OCI-LY7 (cell line): ENCODE measurements at regions not wholly inside any gene's neighbourhood (a gene's known extent, or its start where the extent isn't known, plus 50 kb on each side); places are given as distances from the start of the nearest gene placed in this dataset.

Experiments
- BruUV-seq: library from RNA; stranded (reverse); fragments of 400-500 nt; replicated peaks from 2 replicates; lab custom pipeline; 2021; lab: Mats Ljungman, UMichigan
- CTCF ChIA-PET: fragments of 300-600 bp; sonication (Branson Sonifier 250); formaldehyde crosslinking; loops from one replicate; lab custom pipeline; 2022; ENCODE audit warnings: antibody characterized with exemption; ENCODE audit not compliant: unreplicated experiment; lab: Charles Lee
- POLR2A ChIA-PET: fragments of 300-600 bp; sonication (Branson Sonifier 250); formaldehyde crosslinking; loops from one replicate; lab custom pipeline; 2022; ENCODE audit warnings: antibody characterized with exemption; lab: Charles Lee
- DNase-seq: peaks from one replicate; pipeline ENCODE4 v3.0.0-alpha.2; 2015; ENCODE audit warnings: low spot score
- H2AFZ ChIP-seq: fragments of 200-600 bp; sonication (generic), shearing (Covaris generic); 2 replicates; pipeline ENCODE4 v1.6.1; 2014; ENCODE audit warnings: mild to moderate bottlenecking, antibody characterized with exemption, low read length, moderate library complexity
- H3K27ac ChIP-seq: fragments of 200-600 bp; sonication (generic); 2 replicates; pipeline ENCODE4 v1.5.1; 2014; ENCODE audit warnings: mixed run types, low read depth, mild to moderate bottlenecking, moderate library complexity, low read length, inconsistent platforms; ENCODE audit not compliant: poor library complexity, severe bottlenecking
- H3K36me3 ChIP-seq: fragments of 200-600 bp; sonication (generic); 2 replicates; pipeline ENCODE4 v1.6.1; 2014; ENCODE audit warnings: mild to moderate bottlenecking, antibody characterized with exemption, low read length, moderate library complexity, mixed read lengths; ENCODE audit not compliant: insufficient read depth
- H3K4me1 ChIP-seq: fragments of 200-600 bp; sonication (generic); 2 replicates; pipeline ENCODE4 v1.5.1; 2014; ENCODE audit warnings: mild to moderate bottlenecking, low read length; ENCODE audit not compliant: insufficient read depth, poor library complexity, severe bottlenecking
- H3K4me2 ChIP-seq: fragments of 200-600 bp; sonication (generic); 2 replicates; pipeline ENCODE4 v1.6.1; 2014; ENCODE audit warnings: mild to moderate bottlenecking, low read length
- H3K4me3 ChIP-seq: fragments of 200-600 bp; sonication (generic); 2 replicates; pipeline ENCODE4 v1.5.1; 2014; ENCODE audit warnings: mild to moderate bottlenecking, low read depth, low read length; ENCODE audit not compliant: poor library complexity, severe bottlenecking
- H3K79me2 ChIP-seq: fragments of 200-600 bp; sonication (generic); 2 replicates; pipeline ENCODE4 v1.6.1; 2016; ENCODE audit warnings: low read depth, mild to moderate bottlenecking, low read length, moderate library complexity, mixed read lengths; ENCODE audit not compliant: insufficient read depth
- H3K9me2 ChIP-seq: fragments of 200-600 bp; sonication (generic); 2 replicates; pipeline ENCODE4 v1.6.1; 2016; ENCODE audit warnings: mild to moderate bottlenecking, low read length, mixed read lengths; ENCODE audit not compliant: insufficient read depth
- H3K9me3 ChIP-seq: fragments of 200-600 bp; sonication (generic); 2 replicates; pipeline ENCODE4 v1.6.1; 2014; ENCODE audit warnings: mild to moderate bottlenecking, mixed run types, low read length, mixed read lengths
- H4K20me1 ChIP-seq: fragments of 200-600 bp; sonication (generic); 2 replicates; pipeline ENCODE4 v1.6.1; 2014; ENCODE audit warnings: mild to moderate bottlenecking, antibody characterized with exemption, low read length, moderate library complexity, mixed read lengths; ENCODE audit not compliant: insufficient read depth
- CTCF ChIP-seq: fragments of 200-600 bp; sonication (generic); conservative IDR thresholded peaks from 2 replicates; pipeline ENCODE4 v1.5.1; 2014; ENCODE audit warnings: mild to moderate bottlenecking, antibody characterized with exemption, low read length, moderate library complexity, mixed read lengths
- EZH2phosphoT487 ChIP-seq: fragments of 200-600 bp; sonication (generic); IDR thresholded peaks from 2 replicates; pipeline ENCODE4 v1.6.1; 2018; ENCODE audit warnings: low read depth, borderline replicate concordance, mild to moderate bottlenecking, mixed run types, antibody characterized with exemption, low read length, moderate library complexity, mixed read lengths
- intact Hi-C: fragments of 100-400 bp; cut with micrococcal nuclease; formaldehyde crosslinking; loops from one replicate; pipeline ENCODE4 v1.10.0; 2022; ENCODE audit not compliant: unreplicated experiment

- no peaks in the 10 kb centered on the region for H3K36me3 ChIP-seq
- intact Hi-C loops = no loop called here
- H3K9me3 ChIP-seq = no peaks in the 10 kb centered on the region
- no peak overlapping the region for H3K4me2 ChIP-seq
- no peak for TF ChIP-seq CTCF
- TF ChIP-seq EZH2phosphoT487 = no peak
- no peak for DNase-seq
- no peaks in the 10 kb centered on the region for H3K4me1 ChIP-seq
- H3K79me2 ChIP-seq = no peaks in the 10 kb centered on the region
- H3K27ac ChIP-seq = no peak overlapping the region
- H4K20me1 ChIP-seq = no peaks in the 10 kb centered on the region
- BruUV-seq = no TSS peak
- ChIA-PET POLR2A (no interaction called here), CTCF (no interaction called here)
- H2AFZ ChIP-seq = no peak overlapping the region
- H3K9me2 ChIP-seq = no peaks in the 10 kb centered on the region
- H3K4me3 ChIP-seq = no peak overlapping the region
These were observed 339.6 kb upstream of the KIF2A start for GRCh38 chr5:61966296-61966955.

GRCh38 chr5:61966997-61967396, 339.0 kb upstream of the KIF2A start:
- Histone ChIP-seq H2AFZ (no peak overlapping the region), H4K20me1 (no peaks in the 10 kb centered on the region), H3K9me2 (no peaks in the 10 kb centered on the region), H3K4me3 (no peak overlapping the region), H3K27ac (no peak overlapping the region), H3K9me3 (no peaks in the 10 kb centered on the region), H3K36me3 (no peaks in the 10 kb centered on the region), H3K79me2 (no peaks in the 10 kb centered on the region), H3K4me1 (no peaks in the 10 kb centered on the region), H3K4me2 (no peak overlapping the region)
- ChIA-PET POLR2A (no interaction called here), CTCF (no interaction called here)
- no peak for TF ChIP-seq EZH2phosphoT487
- TF ChIP-seq CTCF = no peak
- no peak for DNase-seq
- no TSS peak for BruUV-seq
- intact Hi-C loops = no loop called here

- Histone ChIP-seq H3K36me3 (no peaks in the 10 kb centered on the region), H3K79me2 (no peaks in the 10 kb centered on the region), H3K4me2 (no peak overlapping the region), H3K27ac (no peak overlapping the region), H2AFZ (no peak overlapping the region), H3K4me1 (no peaks in the 10 kb centered on the region), H3K9me3 (no peaks in the 10 kb centered on the region), H3K9me2 (no peaks in the 10 kb centered on the region), H3K4me3 (no peak overlapping the region), H4K20me1 (no peaks in the 10 kb centered on the region)
- ChIA-PET POLR2A (no interaction called here), CTCF (no interaction called here)
- no peak for TF ChIP-seq CTCF
- TF ChIP-seq EZH2phosphoT487 = no peak
- BruUV-seq = no TSS peak
- no peak for DNase-seq
- intact Hi-C loops = no loop called here
These were observed 338.3 kb upstream of the KIF2A start for GRCh38 chr5:61967681-61968080.
